GM13977 (cell line): ENCODE measurements at regions not wholly inside any gene's neighbourhood (a gene's known extent, or its start where the extent isn't known, plus 50 kb on each side); places are given as distances from the start of the nearest gene placed in this dataset.

Source experiments
- DNase-seq: peaks from one replicate; pipeline ENCODE4 v3.0.0; 2012; ENCODE audit warnings: low spot score
- CTCF ChIP-seq: IDR thresholded peaks from 2 replicates; pipeline ENCODE4 v1.5.1; 2012; ENCODE audit warnings: mild to moderate bottlenecking, control low read depth; ENCODE audit not compliant: insufficient read depth; ENCODE audit errors: extremely low read depth, missing control alignments
- in situ Hi-C: fragments of 300-500 bp; cut with MboI; formaldehyde crosslinking; loops from one replicate; pipeline ENCODE4 v1.12.0; 2022; ENCODE audit warnings: low sequenced_read_pairs, low pct_unique_long_range_greater_than_20kb, mixed read lengths, inconsistent platforms; ENCODE audit not compliant: unreplicated experiment

DNA sequence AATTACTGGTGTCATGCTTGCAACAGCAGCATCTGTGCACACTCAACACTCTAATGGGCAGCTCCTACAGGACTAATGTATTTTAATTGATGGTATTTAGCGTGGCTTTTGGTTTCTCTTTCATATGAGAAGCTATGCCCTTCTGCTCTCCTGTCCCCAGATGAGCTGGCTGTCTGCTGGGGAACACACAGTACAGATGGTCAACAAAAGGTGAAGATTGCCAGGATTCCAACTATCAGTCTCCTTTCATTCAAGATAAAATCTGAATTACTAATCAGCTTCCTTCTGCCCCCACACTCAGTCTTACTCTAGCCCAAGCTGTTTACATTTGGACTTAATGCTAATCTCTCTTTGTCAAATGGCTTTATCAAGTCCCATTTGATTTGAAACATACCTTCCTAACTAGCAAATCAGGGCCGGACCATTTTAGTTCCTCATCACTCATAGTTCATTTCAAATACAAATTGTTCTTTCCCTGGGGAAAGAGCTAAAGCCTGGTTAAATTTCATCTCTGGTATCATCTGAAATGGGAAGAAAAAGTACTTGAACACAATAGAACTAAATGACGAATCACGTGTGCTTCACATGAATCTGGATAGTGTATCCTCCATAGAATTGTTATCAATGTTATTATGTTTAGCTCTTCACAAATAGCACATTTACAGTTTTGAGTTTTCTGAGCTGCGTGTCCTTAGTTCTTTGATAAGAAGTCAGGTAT, 988.0 kb downstream of the PCDH17 start:
- DNase-seq = no peak
- no peak for TF ChIP-seq CTCF
- in situ Hi-C loops = no loop called here

DNA sequence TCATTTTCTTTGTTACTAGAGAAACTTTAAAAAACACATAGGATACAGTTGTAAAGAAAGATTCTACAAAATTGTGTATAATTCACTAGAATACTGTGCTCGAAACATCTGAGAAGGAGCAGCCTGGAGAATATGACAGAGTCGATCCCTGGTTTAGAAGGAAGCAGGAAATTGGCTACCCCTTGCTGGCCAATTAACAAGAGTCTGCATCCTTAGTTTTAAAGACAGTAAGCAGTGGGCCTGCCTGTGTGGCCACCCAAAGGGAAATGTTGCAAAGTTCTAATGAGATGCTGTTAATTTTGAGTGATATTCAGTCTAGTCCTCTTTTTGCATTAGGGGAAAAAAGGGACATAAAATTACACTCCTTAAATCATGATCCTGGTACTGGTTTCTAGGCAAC, 988.6 kb downstream of the PCDH17 start:
- DNase-seq = no peak
- in situ Hi-C loops = no loop called here
- no peak for TF ChIP-seq CTCF

GRCh38 chr13:58625703-58626389, 994.3 kb downstream of the PCDH17 start:
- no peak for TF ChIP-seq CTCF
- no peak for DNase-seq
- in situ Hi-C loops = no loop called here

- in situ Hi-C loops = no loop called here
- TF ChIP-seq CTCF = no peak
- no peak for DNase-seq
These were observed 999.2 kb downstream of the PCDH17 start for GRCh38 chr13:58630794-58631193.

- in situ Hi-C loops = no loop called here
- no peak for TF ChIP-seq CTCF
- DNase-seq = no peak
These were observed 1001.7 kb downstream of the PCDH17 start for GRCh38 chr13:58633226-58633625.

DNA sequence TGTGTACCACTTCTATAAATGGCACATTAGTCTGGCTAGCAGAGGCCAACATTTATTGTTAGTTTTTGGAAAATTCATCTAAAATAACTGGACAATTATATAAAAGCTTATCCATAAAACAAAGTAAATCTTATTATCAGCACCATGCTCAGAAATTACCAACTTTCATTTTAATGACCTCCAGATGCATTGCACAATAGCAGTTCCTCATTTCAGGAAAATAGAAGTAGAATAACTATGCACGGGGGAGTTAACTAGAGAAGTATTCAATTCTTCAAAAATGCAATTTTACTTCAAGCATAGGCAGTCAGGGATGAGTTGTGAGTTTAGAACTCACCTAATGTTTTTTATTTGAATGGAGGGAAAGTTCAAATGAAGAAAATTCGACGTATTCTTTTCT, 1023.5 kb downstream of the PCDH17 start:
- in situ Hi-C loops = no loop called here
- DNase-seq = no peak
- TF ChIP-seq CTCF = no peak
